K562 (cell line): ENCODE measurements at regions not wholly inside any gene's neighbourhood (a gene's known extent, or its start where the extent isn't known, plus 50 kb on each side); places are given as distances from the start of the nearest gene placed in this dataset.
A peak's percentile ranks its signal among the peaks of the same experiment; 100 is the strongest.

Experiments used
- ATAC-seq: fragments of 200-7000 bp; cut with Tn5 transposase; 3 replicates; pipeline ENCODE4 v1.9.1; 2020; ENCODE audit warnings: moderate library complexity
- BruUV-seq: library from RNA; stranded (reverse); fragments of 400-500 nt; replicated peaks from 2 replicates; lab custom pipeline; 2021; lab: Mats Ljungman, UMichigan
- CTCF ChIA-PET: fragments of 300-600 bp; formaldehyde crosslinking; extraction: SDS; loops from one replicate; lab custom pipeline; 2021; ENCODE audit warnings: low intra/inter-chr PET ratio; lab: Yijun Ruan, JAX
- POLR2A ChIA-PET: fragments of 300-600, 350-650 bp; sonication (Branson Sonifier 250); formaldehyde crosslinking; extraction: SDS; loops from one replicate; lab custom pipeline; 2021; ENCODE audit warnings: antibody characterized with exemption, inconsistent platforms; lab: Yijun Ruan, JAX
- DNase-seq, 4 experiments: peaks; one replicate each; pipeline versions ENCODE4 v3.0.0 to v3.0.0-alpha.2; 2011 to 2018; ENCODE audit warnings: low spot score in 3 of 4, mixed read lengths in 3 of 4; ENCODE audit errors: extremely low read depth in 1 of 4
- FAIRE-seq: peaks from 2 replicates; lab custom pipeline; 2011; peaks lifted over from hg19 to GRCh38; lab: Jason Lieb, UNC
- H2AFZ ChIP-seq: 2 replicates; pipeline ENCODE4 v1.6.0; 2011; ENCODE audit warnings: low read depth, low read length, control low read depth, inconsistent platforms
- H3K27ac ChIP-seq: fragments of 200-600 bp; 3 replicates; pipeline ENCODE4 v1.8.0; 2011; ENCODE audit warnings: low read depth, mild to moderate bottlenecking, control low read depth, inconsistent platforms, low read length, moderate library complexity, mixed read lengths; ENCODE audit errors: extremely low read depth
- H3K27me3 ChIP-seq, 2 experiments: fragments of 300-600 bp in 1 of 2; 2 replicates in 1 of 2; 3 replicates in 1 of 2; pipeline versions ENCODE4 v1.6.0 to v1.8.0; 2011; ENCODE audit warnings: inconsistent platforms in 2 of 2, low read length in 2 of 2, mild to moderate bottlenecking in 1 of 2, mixed read lengths in 1 of 2, moderate library complexity in 1 of 2; ENCODE audit not compliant: control insufficient read depth in 2 of 2, insufficient read depth in 2 of 2
- H3K36me3 ChIP-seq: fragments of 300-600 bp; 3 replicates; pipeline ENCODE4 v1.8.0; 2011; ENCODE audit warnings: mild to moderate bottlenecking, low read length, inconsistent platforms; ENCODE audit not compliant: control insufficient read depth, insufficient read depth
- H3K4me1 ChIP-seq, 2 experiments: fragments of 200-600 bp in 1 of 2; replicated peaks in 1 of 2; 2 replicates in 1 of 2; 3 replicates in 1 of 2; pipeline versions ENCODE4 v1.5.1 to v1.8.0; 2011; ENCODE audit warnings: inconsistent platforms in 2 of 2, low read length in 2 of 2, mild to moderate bottlenecking in 1 of 2, mixed read lengths in 1 of 2, moderate library complexity in 1 of 2; ENCODE audit not compliant: control insufficient read depth in 2 of 2, insufficient read depth in 2 of 2
- H3K4me2 ChIP-seq: 2 replicates; pipeline ENCODE4 v1.6.1; 2011; ENCODE audit warnings: low read length, control low read depth, inconsistent platforms, mixed read lengths; ENCODE audit not compliant: insufficient read depth
- H3K4me3 ChIP-seq: fragments of 200-600 bp; sonication (generic), shearing (Covaris generic); 2 replicates; pipeline ENCODE4 v1.5.1; 2016; ENCODE audit warnings: control low read depth, inconsistent platforms
- H3K79me2 ChIP-seq: fragments of 200-600 bp; 3 replicates; pipeline ENCODE4 v1.8.0; 2011; ENCODE audit warnings: low read length, inconsistent platforms; ENCODE audit not compliant: control insufficient read depth, insufficient read depth
- H3K9ac ChIP-seq, 2 experiments: 2 replicates each; pipeline versions ENCODE4 v1.6.0 to v1.6.1; 2011; ENCODE audit warnings: low read depth in 2 of 2, low read length in 2 of 2, control low read depth in 1 of 2, inconsistent platforms in 1 of 2, mild to moderate bottlenecking in 1 of 2, mixed read lengths in 1 of 2; ENCODE audit not compliant: insufficient read depth in 1 of 2
- H3K9me1 ChIP-seq: one replicate; pipeline ENCODE4 v1.6.0; 2011; ENCODE audit warnings: inconsistent platforms, mild to moderate bottlenecking, low read length, moderate library complexity; ENCODE audit not compliant: control insufficient read depth, insufficient read depth
- H3K9me3 ChIP-seq: replicated peaks from 2 replicates; pipeline ENCODE4 v1.5.1; 2011; ENCODE audit warnings: low read depth, low read length, inconsistent platforms; ENCODE audit not compliant: control insufficient read depth, insufficient read depth
- H4K20me1 ChIP-seq: replicated peaks from 2 replicates; pipeline ENCODE4 v1.6.1; 2011; ENCODE audit warnings: low read length, inconsistent platforms, mixed read lengths; ENCODE audit not compliant: control insufficient read depth, insufficient read depth
- BACH1 ChIP-seq: fragments of 200-800 bp; sonication (Bioruptor generic); IDR thresholded peaks from 2 replicates; pipeline ENCODE4 v1.6.1; 2016; ENCODE audit warnings: missing genetic modification characterization, missing compliant biosample characterization
- EZH2 ChIP-seq: IDR thresholded peaks from 2 replicates; pipeline ENCODE4 v1.6.1; 2012; ENCODE audit warnings: low read depth, mild to moderate bottlenecking, inconsistent platforms, low read length, borderline replicate concordance
- GABPB1 ChIP-seq: sonication (generic); formaldehyde crosslinking; IDR thresholded peaks from 2 replicates; pipeline ENCODE4 v1.8.0; 2022; ENCODE audit warnings: mild to moderate bottlenecking, missing genetic modification reagents
- JUND ChIP-seq, 2 experiments: IDR thresholded peaks; 2 replicates in 1 of 2; 3 replicates in 1 of 2; pipeline ENCODE4 v1.6.1; 2011; ENCODE audit warnings: borderline replicate concordance in 2 of 2, low read depth in 2 of 2, low read length in 2 of 2, improper control_type of control experiment in 1 of 2, missing biosample characterization in 1 of 2, missing genetic modification characterization in 1 of 2, missing genetic modification reagents in 1 of 2
- MTA3 ChIP-seq: fragments of 450-650 bp; formaldehyde crosslinking; IDR thresholded peaks from 2 replicates; pipeline ENCODE4 v1.6.1; 2017; ENCODE audit warnings: mild to moderate bottlenecking, borderline replicate concordance
- NFIC ChIP-seq: fragments of 450-650 bp; IDR thresholded peaks from 2 replicates; pipeline ENCODE4 v1.6.1; 2017; ENCODE audit warnings: mild to moderate bottlenecking, inconsistent platforms
- POLR2G ChIP-seq: fragments of 200-400 bp; formaldehyde crosslinking; IDR thresholded peaks from 2 replicates; pipeline ENCODE4 v1.6.1; 2017; ENCODE audit warnings: low read depth, mild to moderate bottlenecking, antibody characterized with exemption, low read length, moderate library complexity
- TFAM ChIP-seq: fragments of 250-450 bp; sonication (Bioruptor Pico); conservative IDR thresholded peaks from 2 replicates; pipeline ENCODE4 v1.5.0; 2021; ENCODE audit warnings: mild to moderate bottlenecking, moderate library complexity
- ZNF668 ChIP-seq: fragments of 250-450 bp; sonication (Bioruptor Pico); IDR thresholded peaks from 2 replicates; pipeline ENCODE4 v1.8.0; 2022; ENCODE audit warnings: mild to moderate bottlenecking, inconsistent platforms
- WGBS: fragments of 100-300 bp; shearing (Covaris generic); methylation state at CpG from one replicate; pipeline ENCODE4 v1.1.6; 2016; ENCODE audit warnings: low coverage, mixed read lengths; ENCODE audit not compliant: insufficient coverage; ENCODE audit errors: missing lambda C conversion rate; 5-methylcytosine and 5-hydroxymethylcytosine counted together
- in situ Hi-C: fragments of 300-500 bp; cut with MboI; formaldehyde crosslinking; loops from 4 replicates; pipeline ENCODE4 v1.15.0; 2018; ENCODE audit warnings: inconsistent platforms, mixed read lengths
- intact Hi-C: fragments of 100-400 bp; cut with micrococcal nuclease; formaldehyde crosslinking; loops from 2 replicates; pipeline ENCODE4 v1.14.2; 2022
- TF ChIP-seq, protein P1 (sequence below), 2 experiments: fragments of 450-650 bp in 1 of 2; sonication (generic) in 1 of 2; formaldehyde crosslinking; conservative IDR thresholded peaks; 2 replicates each; pipeline versions ENCODE4 v1.4.0 to v1.8.1; 2020 to 2022; ENCODE audit warnings: mild to moderate bottlenecking in 1 of 2, missing genetic modification reagents in 1 of 2
- TF ChIP-seq, protein P2 (sequence below): fragments of 450-650 bp; formaldehyde crosslinking; IDR thresholded peaks from 2 replicates; pipeline ENCODE4 v1.4.0; 2020; ENCODE audit warnings: mild to moderate bottlenecking, mixed read lengths

DNA sequence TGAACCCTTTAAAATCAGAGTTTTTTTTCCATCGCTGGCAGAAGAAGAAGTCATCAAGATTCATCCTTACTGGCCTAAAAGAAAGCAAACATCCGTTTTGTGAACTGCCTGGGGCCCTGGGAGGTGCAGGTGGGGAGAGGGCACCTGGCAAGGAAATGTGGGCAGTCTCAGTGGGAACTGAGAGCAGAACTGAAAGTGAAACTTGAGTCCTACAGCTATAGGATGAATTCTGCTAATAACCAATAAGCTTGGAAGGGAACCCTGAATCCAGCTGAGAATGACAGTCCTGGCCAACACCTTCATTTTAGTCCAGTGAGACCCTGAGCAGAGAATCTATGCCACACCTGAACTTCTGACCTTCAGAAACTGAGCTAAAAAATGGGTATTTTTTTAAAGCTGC, 130.1 kb upstream of the ASCC3 start:
- intact Hi-C loops, result no loop called here
- ATAC-seq (no peak), DNase-seq (no peak), FAIRE-seq (no peak)
- H3K79me2 ChIP-seq, result no peaks in the 10 kb centered on the region
- H3K9me3 ChIP-seq, result no peaks in the 10 kb centered on the region
- H2AFZ ChIP-seq, result no peak overlapping the region
- no peak overlapping the region for H3K4me3 ChIP-seq
- H3K27me3 ChIP-seq, result no peaks in the 10 kb centered on the region
- in situ Hi-C loops, result no loop called here
- no peaks in the 10 kb centered on the region for H3K9me1 ChIP-seq
- H4K20me1 ChIP-seq, result no peaks in the 10 kb centered on the region
- POLR2A ChIA-PET, result no interaction called here
- H3K4me1 ChIP-seq, result no peaks in the 10 kb centered on the region
- H3K36me3 ChIP-seq, result no peaks in the 10 kb centered on the region
- no peak overlapping the region for H3K27ac ChIP-seq
- H3K4me2 ChIP-seq, result no peak overlapping the region
- TF ChIP-seq TFAM (CRISPR knock-in tag) (no peak), MTA3 (no peak), GABPB1 (no peak), NFIC (no peak)
- TF ChIP-seq, protein P1, sequence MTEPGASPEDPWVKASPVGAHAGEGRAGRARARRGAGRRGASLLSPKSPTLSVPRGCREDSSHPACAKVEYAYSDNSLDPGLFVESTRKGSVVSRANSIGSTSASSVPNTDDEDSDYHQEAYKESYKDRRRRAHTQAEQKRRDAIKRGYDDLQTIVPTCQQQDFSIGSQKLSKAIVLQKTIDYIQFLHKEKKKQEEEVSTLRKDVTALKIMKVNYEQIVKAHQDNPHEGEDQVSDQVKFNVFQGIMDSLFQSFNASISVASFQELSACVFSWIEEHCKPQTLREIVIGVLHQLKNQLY (CRISPR knock-in tag; conservative IDR thresholded peaks at IDR 0.05), result no peak
- TF ChIP-seq, all 486 proteins: peak for 0
- no peak overlapping the region for H3K9ac ChIP-seq
- CTCF ChIA-PET, result no interaction called here
- no TSS peak for BruUV-seq
- 0% methylated on average over 2 of the region's 2 CpGs for WGBS

DNA sequence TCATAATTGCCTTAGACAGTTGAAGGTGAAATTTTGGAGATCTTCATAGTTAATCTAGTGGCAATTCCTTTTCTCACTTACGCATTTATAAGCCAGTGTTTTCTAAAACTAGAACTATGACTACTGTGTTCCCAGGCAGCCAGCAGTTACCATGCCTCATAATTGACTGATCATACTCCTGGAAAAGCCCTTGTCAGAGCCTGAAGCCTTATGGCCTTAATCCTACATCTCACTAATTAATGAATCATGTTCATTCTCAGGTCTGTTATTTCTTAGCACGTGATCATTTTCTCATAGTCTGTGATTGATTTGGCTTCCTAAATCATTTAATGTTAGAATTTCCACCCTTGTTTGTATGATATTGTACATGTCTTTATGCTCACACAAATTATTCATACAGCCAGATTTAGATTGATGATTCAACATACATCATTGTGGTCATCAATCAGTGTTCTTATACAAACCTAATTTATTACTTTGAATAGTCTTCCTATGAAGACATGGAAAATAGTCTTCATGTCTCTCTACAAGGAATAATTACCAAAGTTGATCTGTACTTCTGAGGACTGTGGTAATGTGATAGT, 132.6 kb upstream of the ASCC3 start:
- ChIA-PET CTCF (no interaction called here), POLR2A (no interaction called here)
- H3K79me2 ChIP-seq, result no peaks in the 10 kb centered on the region
- BruUV-seq, result no TSS peak
- DNase-seq (no peak), ATAC-seq (no peak), FAIRE-seq (no peak)
- no peaks in the 10 kb centered on the region for H4K20me1 ChIP-seq
- H3K9me1 ChIP-seq, result no peaks in the 10 kb centered on the region
- H3K27me3 ChIP-seq, result no peaks in the 10 kb centered on the region
- H3K9ac ChIP-seq, result no peak overlapping the region
- H3K9me3 ChIP-seq, result no peaks in the 10 kb centered on the region
- intact Hi-C loops, result no loop called here
- WGBS, result 0% methylated on average over 2 of the region's 2 CpGs
- no peak overlapping the region for H2AFZ ChIP-seq
- H3K27ac ChIP-seq, result no peak overlapping the region
- no peaks in the 10 kb centered on the region for H3K36me3 ChIP-seq
- TF ChIP-seq EZH2, result no peak
- no peak for TF ChIP-seq ZNF668 (CRISPR knock-in tag)
- TF ChIP-seq JUND (IDR thresholded peaks at IDR 0.05; ENCODE audit: borderline replicate concordance, low read depth, low read length), result no peak
- no peak for TF ChIP-seq JUND (tag; IDR thresholded peaks at IDR 0.05; ENCODE audit: borderline replicate concordance, low read depth, low read length)
- TF ChIP-seq, protein P2, sequence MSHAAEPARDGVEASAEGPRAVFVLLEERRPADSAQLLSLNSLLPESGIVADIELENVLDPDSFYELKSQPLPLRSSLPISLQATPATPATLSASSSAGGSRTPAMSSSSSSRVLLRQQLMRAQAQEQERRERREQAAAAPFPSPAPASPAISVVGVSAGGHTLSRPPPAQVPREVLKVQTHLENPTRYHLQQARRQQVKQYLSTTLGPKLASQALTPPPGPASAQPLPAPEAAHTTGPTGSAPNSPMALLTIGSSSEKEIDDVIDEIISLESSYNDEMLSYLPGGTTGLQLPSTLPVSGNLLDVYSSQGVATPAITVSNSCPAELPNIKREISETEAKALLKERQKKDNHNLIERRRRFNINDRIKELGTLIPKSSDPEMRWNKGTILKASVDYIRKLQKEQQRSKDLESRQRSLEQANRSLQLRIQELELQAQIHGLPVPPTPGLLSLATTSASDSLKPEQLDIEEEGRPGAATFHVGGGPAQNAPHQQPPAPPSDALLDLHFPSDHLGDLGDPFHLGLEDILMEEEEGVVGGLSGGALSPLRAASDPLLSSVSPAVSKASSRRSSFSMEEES, result peak; percentile 9; the same call in 1 of the 2 replicates
- no peak for TF ChIP-seq BACH1 (tag)
- TF ChIP-seq POLR2G, result no peak
- TF ChIP-seq, all 486 proteins: peak for 1
- Histone ChIP-seq H3K4me1 (no peaks in the 10 kb centered on the region), H3K4me3 (no peak overlapping the region), H3K4me2 (no peak overlapping the region)
- in situ Hi-C loops, result no loop called here
